ENCODE measurements at regions not wholly inside any gene's neighbourhood (a gene's known extent, or its start where the extent isn't known, plus 50 kb on each side); places are given as distances from the start of the nearest gene placed in this dataset.

- Histone ChIP-seq H3K4me1 (no peaks in the 10 kb centered on the region), H3K9me3 (no peaks in the 10 kb centered on the region), H3K27me3 (no peaks in the 10 kb centered on the region), H3K4me3 (no peak overlapping the region), H3K36me3 (no peaks in the 10 kb centered on the region), H3K27ac (no peak overlapping the region)
- ATAC-seq = no peak
- TF ChIP-seq CTCF (IDR thresholded peaks at IDR 0.05) = no peak
- intact Hi-C loops (cut with DNase I) = no loop called here
- DNase-seq = no peak
Measured at GRCh38 chr2:133900909-133901308, 332.6 kb upstream of the NCKAP5 start.

DNA sequence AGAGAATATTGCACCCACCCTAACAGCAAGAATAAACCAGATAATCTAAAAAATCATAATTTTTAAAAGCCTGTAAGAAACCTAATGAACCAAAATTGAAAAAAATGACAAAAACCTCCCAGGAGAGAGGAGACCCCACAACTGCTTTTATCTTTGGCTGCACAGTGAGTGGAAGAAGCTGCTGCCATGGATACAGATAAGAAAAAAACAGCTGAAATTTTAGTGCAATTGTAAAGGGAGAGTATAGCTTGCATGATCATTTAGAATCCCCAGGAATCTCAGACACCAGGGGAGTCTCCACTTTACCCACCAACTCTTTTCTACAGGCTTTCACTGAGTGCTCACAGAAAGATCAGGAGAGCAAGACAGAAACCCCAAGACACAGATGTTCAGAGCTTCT lies 338.1 kb upstream of the NCKAP5 start:
- no peaks in the 10 kb centered on the region for H3K27me3 ChIP-seq
- H3K27ac ChIP-seq = no peak overlapping the region
- no peaks in the 10 kb centered on the region for H3K9me3 ChIP-seq
- no peaks in the 10 kb centered on the region for H3K36me3 ChIP-seq
- DNase-seq = no peak
- intact Hi-C loops (cut with DNase I) = no loop called here
- no peak overlapping the region for H3K4me3 ChIP-seq
- no peak for ATAC-seq
- no peaks in the 10 kb centered on the region for H3K4me1 ChIP-seq
- TF ChIP-seq CTCF (IDR thresholded peaks at IDR 0.05) = no peak

- Histone ChIP-seq H3K4me1 (no peaks in the 10 kb centered on the region), H3K4me3 (no peak overlapping the region), H3K36me3 (no peaks in the 10 kb centered on the region), H3K9me3 (no peaks in the 10 kb centered on the region), H3K27me3 (no peaks in the 10 kb centered on the region), H3K27ac (no peak overlapping the region)
- no peak for TF ChIP-seq CTCF (IDR thresholded peaks at IDR 0.05)
- intact Hi-C loops (cut with DNase I) = no loop called here
- DNase-seq (no peak), ATAC-seq (no peak)
Measured at GRCh38 chr2:133906926-133907325, 338.7 kb upstream of the NCKAP5 start.

DNA sequence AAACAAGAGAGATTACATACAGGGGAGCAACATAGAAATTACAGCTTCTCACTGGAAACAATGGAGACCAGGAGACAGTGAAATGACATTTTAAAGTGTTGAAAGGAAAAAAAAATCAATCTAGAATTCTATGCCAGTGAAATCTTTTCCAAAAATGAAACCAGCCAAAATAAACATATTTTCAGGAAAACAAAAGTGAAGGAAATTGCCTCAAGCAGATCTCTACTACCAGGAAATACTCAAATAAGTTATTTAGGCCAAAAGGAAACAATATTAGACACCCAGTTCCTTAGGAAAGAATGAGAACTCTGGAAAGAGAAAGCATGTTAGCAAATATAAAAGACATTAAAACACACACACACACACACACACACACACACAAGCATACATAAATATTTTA lies 339.9 kb upstream of the NCKAP5 start:
- intact Hi-C loops (cut with DNase I) = no loop called here
- ATAC-seq = no peak
- no peak for TF ChIP-seq CTCF (IDR thresholded peaks at IDR 0.05)

GRCh38 chr2:133918141-133918540 lies 335.7 kb upstream of the MGAT5 start:
- Histone ChIP-seq H3K27me3 (no peaks in the 10 kb centered on the region), H3K9me3 (no peaks in the 10 kb centered on the region), H3K4me1 (no peaks in the 10 kb centered on the region), H3K36me3 (no peaks in the 10 kb centered on the region), H3K27ac (no peak overlapping the region), H3K4me3 (no peak overlapping the region)
- intact Hi-C loops (cut with DNase I) = no loop called here
- no peak for TF ChIP-seq CTCF (IDR thresholded peaks at IDR 0.05)
- ATAC-seq (no peak), DNase-seq (no peak)

More for the DNA sequence above, 339.9 kb upstream of the NCKAP5 start:
- DNase-seq = no peak
- Histone ChIP-seq H3K4me1 (no peaks in the 10 kb centered on the region), H3K4me3 (no peak overlapping the region), H3K9me3 (no peaks in the 10 kb centered on the region), H3K27me3 (no peaks in the 10 kb centered on the region), H3K27ac (no peak overlapping the region), H3K36me3 (no peaks in the 10 kb centered on the region)

- H3K27me3 ChIP-seq = no peaks in the 10 kb centered on the region
- DNase-seq (no peak), ATAC-seq (no peak)
- intact Hi-C loops (cut with DNase I) = no loop called here
- no peak overlapping the region for H3K27ac ChIP-seq
- no peaks in the 10 kb centered on the region for H3K36me3 ChIP-seq
- no peaks in the 10 kb centered on the region for H3K4me1 ChIP-seq
- H3K4me3 ChIP-seq = no peak overlapping the region
- no peaks in the 10 kb centered on the region for H3K9me3 ChIP-seq
- TF ChIP-seq CTCF (IDR thresholded peaks at IDR 0.05) = no peak
Measured at GRCh38 chr2:133919285-133919684, 334.6 kb upstream of the MGAT5 start.
